ENCODE measurements at regions not wholly inside any gene's neighbourhood (a gene's known extent, or its start where the extent isn't known, plus 50 kb on each side); places are given as distances from the start of the nearest gene placed in this dataset.
A peak's percentile ranks its signal among the peaks of the same experiment; 100 is the strongest.
"Not testable (repeated sequence)": the region's sequence is repeated elsewhere in the genome, so short reads cannot be mapped to it uniquely, and the experiment has no call there.

GRCh38 chr9:22227986-22228385 lies 218.6 kb upstream of the DMRTA1 start:
- no peak for DNase-seq

- DNase-seq = no peak
Measured at GRCh38 chr9:22228542-22228941, 218.1 kb upstream of the DMRTA1 start.

- DNase-seq = no peak
Measured at GRCh38 chr9:22229069-22229468, 217.6 kb upstream of the DMRTA1 start.

GRCh38 chr9:22231309-22231708 lies 215.3 kb upstream of the DMRTA1 start:
- not testable (repeated sequence) for DNase-seq

GRCh38 chr9:22232971-22233370 lies 213.7 kb upstream of the DMRTA1 start:
- no peak for DNase-seq

DNA sequence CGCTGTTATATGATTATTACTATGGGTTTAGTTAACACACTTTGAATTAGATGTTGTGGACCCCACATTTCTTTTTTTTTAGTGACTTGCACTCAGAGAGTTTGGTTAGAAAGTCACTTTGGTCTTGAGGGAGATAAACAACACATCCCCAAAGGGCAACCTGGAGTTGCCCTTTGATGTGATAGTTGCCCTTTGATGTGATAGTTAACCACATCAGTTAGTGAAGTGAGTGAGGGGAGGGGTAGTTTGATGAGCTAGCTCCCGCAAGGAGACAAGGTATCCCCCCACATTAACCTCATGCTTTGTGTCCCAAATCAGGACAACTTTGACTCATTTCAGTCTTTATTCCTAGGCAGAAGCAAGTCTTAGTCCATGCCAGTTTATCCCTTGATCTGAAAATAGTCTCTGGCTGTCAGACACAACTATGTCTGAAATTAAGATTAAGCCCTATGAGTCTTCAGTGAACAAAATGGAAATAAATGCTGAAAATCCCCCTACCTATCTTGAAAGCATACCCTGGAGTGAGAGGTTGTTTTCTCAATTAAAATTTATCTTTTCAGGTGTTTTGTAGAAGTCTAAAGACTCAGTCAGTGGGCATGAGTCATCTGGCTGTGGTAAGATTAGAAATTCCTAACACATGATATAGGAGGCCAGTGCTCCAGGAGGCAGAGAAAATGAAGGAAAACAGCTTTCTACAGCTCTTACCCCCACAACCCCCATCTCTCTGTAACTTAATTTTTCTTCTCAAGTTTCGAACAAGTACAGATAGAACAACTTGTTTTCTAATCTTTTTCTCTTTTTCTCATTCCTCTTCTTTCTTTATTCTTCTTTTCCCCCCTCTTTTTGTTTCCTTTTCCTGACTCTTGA lies 208.9 kb upstream of the DMRTA1 start:
- DNase-seq = no peak

DNA sequence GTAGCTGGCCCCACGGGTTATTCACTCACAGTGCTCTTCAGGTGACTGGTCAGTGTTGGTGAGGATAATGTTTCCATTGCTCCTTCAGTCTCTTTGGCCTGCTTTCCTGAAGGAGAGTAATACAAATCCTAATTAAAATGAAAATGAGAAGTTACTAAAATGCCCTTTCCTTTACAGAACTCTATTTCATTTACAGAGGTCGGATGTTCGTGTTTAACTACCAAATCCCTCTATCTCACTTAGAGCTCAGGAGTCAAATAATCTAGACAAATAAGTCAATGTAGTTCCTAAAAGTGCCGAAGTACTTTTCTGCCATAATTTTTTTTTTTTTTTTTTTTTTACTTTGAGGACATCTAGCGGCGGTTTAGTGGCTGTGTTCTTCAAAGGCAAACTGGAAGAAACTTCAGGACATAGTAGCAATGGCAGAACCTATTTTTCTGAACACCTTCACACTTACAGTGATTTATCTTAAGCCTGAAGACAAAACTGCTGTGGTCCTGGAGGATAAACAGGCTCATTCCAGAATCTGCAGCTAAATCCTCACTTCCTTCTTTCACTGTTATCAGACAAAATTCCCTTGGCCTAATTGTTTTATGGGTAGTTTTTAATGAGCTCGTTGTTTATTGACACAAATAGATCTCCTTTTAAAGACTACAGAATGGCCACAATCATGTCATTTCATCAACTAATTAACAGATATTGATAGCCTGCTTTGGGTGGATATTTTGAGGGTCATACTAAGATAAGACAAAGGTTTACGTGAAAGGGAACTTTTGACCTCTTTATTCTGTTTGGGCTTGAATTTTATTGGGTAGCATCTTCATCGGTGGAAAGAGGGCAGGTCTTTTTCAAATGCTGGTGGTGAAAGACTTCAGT lies 207.6 kb upstream of the DMRTA1 start:
- peak; percentile 20 for DNase-seq

- DNase-seq = peak; percentile 64
Measured at GRCh38 chr9:22240619-22241018, 206.0 kb upstream of the DMRTA1 start.

GRCh38 chr9:22241024-22241423 lies 205.6 kb upstream of the DMRTA1 start:
- DNase-seq = peak; percentile 13

GRCh38 chr9:22241611-22242010 lies 205.0 kb upstream of the DMRTA1 start:
- DNase-seq = no peak

DNA sequence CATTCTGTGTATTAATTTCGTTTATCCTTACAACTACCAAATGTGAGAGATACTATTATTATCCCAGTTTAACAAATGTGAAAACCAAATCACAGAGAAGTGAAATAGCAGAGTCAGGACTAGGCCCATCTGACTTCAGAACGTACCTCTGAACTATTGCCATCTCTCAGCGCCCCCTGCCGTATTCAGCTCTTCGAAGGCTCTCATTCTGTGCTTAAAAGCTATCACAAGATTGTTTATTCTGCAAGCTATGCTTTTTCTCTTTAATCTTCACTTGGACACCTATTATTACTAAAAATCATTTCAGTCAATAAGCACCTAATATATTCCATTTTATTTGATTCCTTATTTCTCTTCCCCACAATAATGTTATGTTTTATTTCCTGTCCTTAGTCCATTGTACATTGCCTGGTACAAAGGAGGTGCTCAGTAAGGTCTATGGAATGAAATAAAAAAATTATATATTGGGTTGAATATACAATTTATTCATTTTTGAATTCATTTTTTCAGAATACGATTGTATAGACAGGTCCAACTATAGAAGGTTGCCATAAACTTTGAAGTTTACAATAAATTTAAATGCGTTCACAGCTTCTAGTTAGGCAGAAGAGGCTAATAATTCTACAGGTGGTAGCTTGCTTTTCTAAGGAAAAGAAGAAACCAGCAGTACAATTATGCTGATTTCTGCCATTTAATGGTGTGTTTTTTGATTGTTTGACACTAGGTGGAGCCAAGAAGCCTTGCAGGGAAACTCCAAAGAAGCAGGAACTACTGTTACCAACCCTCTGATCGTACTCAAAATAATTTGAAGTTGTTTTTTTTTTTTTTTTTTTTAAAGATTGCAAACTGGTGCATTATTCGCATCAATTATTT lies 202.2 kb upstream of the DMRTA1 start:
- DNase-seq = peak; percentile 42

GRCh38 chr9:22255337-22255736 lies 191.3 kb upstream of the DMRTA1 start:
- DNase-seq = no peak

- DNase-seq = no peak
Measured at GRCh38 chr9:22256381-22256780, 190.2 kb upstream of the DMRTA1 start.

GRCh38 chr9:22257026-22257816 lies 189.4 kb upstream of the DMRTA1 start:
- DNase-seq = no peak

DNA sequence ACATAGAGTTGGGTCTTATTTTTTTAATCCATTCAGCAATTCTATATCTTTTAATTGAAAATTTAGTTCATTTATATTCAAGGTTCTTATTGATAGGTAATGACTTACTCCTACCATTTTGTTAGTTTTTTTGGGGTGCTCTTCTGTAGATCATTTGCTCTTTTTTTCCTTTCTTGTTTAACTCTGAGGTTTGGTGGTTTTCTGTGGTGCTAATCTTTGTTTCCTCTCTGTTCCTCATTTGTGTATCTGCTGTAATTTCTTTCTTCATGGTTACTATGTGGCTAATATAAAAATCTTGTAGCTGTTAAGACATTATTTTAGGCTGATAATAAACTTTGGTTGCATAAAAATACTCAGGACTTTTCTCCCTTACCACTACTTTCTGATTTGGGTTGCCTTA lies 181.6 kb upstream of the DMRTA1 start:
- DNase-seq = no peak

DNA sequence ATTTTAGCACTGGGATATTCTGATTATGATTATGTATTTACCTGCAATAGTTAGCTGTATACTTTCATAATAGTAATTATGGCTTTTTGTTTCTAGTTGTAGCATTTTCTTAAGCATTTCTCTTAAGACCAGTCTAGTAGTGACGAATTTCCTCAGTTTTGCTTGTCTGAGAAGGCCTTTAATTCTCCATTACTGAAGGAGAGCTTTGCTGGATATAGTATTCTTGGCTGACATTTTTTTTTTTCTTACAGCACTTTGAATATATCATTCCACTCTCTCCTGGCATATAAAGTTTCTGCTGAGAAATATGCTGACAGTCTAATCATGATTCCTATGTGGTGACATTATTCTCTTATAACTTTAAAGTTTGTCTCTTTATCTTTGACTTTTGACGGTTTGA lies 181.1 kb upstream of the DMRTA1 start:
- no peak for DNase-seq

DNA sequence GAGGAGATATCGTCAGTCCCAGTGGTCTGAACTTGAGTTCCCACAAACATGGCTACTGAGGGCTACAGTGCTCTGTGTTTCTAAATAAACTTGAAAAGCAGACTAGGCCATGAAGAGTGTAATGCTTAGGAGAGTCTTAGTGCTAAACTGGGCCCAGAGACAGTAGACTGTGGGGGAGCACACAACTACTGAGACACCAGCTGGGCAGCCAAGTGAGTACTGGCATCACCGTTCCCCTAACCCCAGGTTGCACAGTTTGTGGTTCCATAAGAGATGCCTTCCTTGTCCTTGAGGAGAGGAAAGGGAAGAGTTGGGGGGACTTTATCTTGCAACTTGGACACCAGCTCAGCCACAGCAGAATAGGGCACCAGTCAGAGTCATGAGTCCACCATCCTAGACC lies 172.1 kb upstream of the DMRTA1 start:
- no peak for DNase-seq

DNA sequence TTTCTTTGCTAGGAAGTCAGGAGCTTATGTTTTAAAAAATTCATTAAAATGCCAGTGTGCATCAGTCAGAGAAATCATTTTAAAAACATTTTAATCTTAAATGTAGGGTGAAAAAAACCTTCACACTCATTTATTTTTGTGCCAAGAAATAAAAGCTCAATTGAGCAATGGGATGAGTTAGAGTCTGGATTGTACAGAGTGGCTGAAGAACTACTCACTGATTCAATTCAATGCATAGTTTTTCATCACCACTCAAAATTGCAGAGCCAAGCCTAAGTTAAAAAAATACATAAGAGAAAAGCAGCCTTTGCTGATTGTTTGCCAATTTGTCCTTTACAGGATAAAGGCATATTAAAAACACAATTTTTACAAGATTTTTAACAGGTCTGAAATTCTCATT lies 168.2 kb upstream of the DMRTA1 start:
- DNase-seq = no peak

DNA sequence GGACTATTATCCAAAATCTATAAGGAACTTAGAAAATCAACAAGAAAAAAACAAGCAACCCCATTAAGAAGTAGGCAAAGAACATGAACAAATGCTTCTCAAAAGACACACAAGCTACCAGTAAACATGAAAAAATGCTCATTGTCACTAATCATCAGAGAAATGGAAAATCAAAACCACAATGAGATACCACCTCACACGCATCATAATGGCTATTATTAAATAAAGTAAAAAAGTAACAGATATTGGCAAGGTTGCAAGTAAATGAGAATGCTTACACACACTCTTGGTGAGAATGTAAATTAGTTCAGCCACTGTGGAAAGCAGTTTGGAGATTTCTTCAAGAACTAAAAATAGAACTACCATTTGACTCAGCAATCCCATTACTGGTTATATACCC lies 167.0 kb upstream of the DMRTA1 start:
- no peak for DNase-seq

- DNase-seq = no peak
Measured at GRCh38 chr9:22285066-22285465, 161.6 kb upstream of the DMRTA1 start.

DNA sequence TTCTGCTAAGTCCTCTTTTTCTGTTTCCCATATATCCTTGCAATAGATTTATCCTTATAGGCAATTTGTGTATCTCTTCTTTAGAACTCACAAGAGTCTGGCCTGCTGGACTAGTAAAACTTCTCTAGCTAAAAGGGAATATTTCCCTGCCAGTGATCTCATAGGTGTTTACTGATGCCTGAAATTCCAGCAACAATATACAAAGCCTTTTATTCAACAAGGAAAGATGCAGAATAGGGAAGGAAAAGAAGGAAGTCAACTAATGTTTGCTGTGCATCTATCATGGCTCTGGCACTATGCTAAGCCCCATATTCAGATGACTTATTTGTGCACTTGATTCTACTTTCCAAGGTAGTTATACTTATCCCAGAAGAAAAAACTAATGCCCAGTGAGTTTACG lies 160.0 kb upstream of the DMRTA1 start:
- no peak for DNase-seq

- no peak for DNase-seq
Measured at GRCh38 chr9:22288661-22289060, 158.0 kb upstream of the DMRTA1 start.
